Lower leg skin (tissue), 3 donors: ENCODE measurements at regions not wholly inside any gene's neighbourhood (a gene's known extent, or its start where the extent isn't known, plus 50 kb on each side); places are given as distances from the start of the nearest gene placed in this dataset.

Source experiments
- POLR2A ChIP-seq, 2 donors: fragments of 450-650 bp; IDR thresholded peaks; one replicate each; pipeline ENCODE4 v1.6.1; 2016 to 2017; ENCODE audit warnings: antibody characterized with exemption in 2 of 2, mild to moderate bottlenecking in 1 of 2, moderate library complexity in 1 of 2
- TF ChIP-seq, protein P1 (sequence below), 3 donors: fragments of 450-650 bp; IDR thresholded peaks; one replicate each; pipeline ENCODE4 v1.5.1; 2016; ENCODE audit warnings: antibody characterized with exemption in 3 of 3, mild to moderate bottlenecking in 3 of 3, moderate library complexity in 2 of 3

DNA sequence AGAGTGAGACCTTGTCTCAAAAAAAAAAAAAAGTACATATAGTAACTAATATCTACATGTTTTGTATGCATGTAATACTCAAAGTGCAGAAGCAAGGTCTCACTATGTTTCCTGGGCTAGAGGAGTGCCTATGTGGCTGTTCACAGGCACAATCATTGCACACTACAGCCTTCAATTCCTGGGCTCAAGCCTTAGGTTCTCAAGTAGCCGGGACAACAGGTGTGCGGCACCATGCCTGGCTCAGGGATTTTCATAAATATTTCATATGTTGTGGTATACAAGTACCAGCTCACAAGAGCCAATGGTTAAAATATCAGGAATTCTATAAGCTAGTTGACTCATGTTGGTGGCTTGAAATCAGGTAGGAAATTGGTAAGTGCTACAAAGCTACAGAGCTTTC lies 94.8 kb downstream of the LARP7 start:
- TF ChIP-seq, protein P1, sequence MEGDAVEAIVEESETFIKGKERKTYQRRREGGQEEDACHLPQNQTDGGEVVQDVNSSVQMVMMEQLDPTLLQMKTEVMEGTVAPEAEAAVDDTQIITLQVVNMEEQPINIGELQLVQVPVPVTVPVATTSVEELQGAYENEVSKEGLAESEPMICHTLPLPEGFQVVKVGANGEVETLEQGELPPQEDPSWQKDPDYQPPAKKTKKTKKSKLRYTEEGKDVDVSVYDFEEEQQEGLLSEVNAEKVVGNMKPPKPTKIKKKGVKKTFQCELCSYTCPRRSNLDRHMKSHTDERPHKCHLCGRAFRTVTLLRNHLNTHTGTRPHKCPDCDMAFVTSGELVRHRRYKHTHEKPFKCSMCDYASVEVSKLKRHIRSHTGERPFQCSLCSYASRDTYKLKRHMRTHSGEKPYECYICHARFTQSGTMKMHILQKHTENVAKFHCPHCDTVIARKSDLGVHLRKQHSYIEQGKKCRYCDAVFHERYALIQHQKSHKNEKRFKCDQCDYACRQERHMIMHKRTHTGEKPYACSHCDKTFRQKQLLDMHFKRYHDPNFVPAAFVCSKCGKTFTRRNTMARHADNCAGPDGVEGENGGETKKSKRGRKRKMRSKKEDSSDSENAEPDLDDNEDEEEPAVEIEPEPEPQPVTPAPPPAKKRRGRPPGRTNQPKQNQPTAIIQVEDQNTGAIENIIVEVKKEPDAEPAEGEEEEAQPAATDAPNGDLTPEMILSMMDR (IDR thresholded peaks at IDR 0.05): no peak
- no peak for TF ChIP-seq POLR2A (IDR thresholded peaks at IDR 0.05)
